Parathyroid adenoma (tissue), 2 donors: ENCODE measurements at regions not wholly inside any gene's neighbourhood (a gene's known extent, or its start where the extent isn't known, plus 50 kb on each side); places are given as distances from the start of the nearest gene placed in this dataset.

ENCODE experiments used
- H2AFZ ChIP-seq: fragments of 300-600 bp; sonication (generic); one replicate; pipeline ENCODE4 v1.7.0; 2017; ENCODE audit warnings: antibody characterized with exemption, mild to moderate bottlenecking
- H3K27ac ChIP-seq: fragments of 300-600 bp; sonication (generic); one replicate; pipeline ENCODE4 v1.7.0; 2017
- H3K27me3 ChIP-seq: fragments of 300-600 bp; sonication (generic); one replicate; pipeline ENCODE4 v1.7.0; 2017; ENCODE audit warnings: low read length; ENCODE audit not compliant: control insufficient read depth, insufficient read depth
- H3K36me3 ChIP-seq: fragments of 300-600 bp; sonication (generic); one replicate; pipeline ENCODE4 v1.7.0; 2017; ENCODE audit warnings: low read length; ENCODE audit not compliant: control insufficient read depth, insufficient read depth
- H3K4me1 ChIP-seq: fragments of 300-600 bp; sonication (generic); one replicate; pipeline ENCODE4 v1.7.0; 2017; ENCODE audit warnings: control low read depth
- H3K4me2 ChIP-seq: fragments of 300-600 bp; sonication (generic); one replicate; pipeline ENCODE4 v1.7.0; 2017; ENCODE audit warnings: low read length
- H3K4me3 ChIP-seq: fragments of 300-600 bp; sonication (generic); one replicate; pipeline ENCODE4 v1.7.0; 2017; ENCODE audit warnings: low read depth, low read length
- H3K79me2 ChIP-seq: fragments of 300-600 bp; sonication (generic); one replicate; pipeline ENCODE4 v1.7.0; 2017; ENCODE audit warnings: control low read depth
- H3K9ac ChIP-seq: fragments of 300-600 bp; sonication (generic); one replicate; pipeline ENCODE4 v1.7.0; 2017; ENCODE audit warnings: mild to moderate bottlenecking
- H3K9me3 ChIP-seq: fragments of 300-600 bp; sonication (generic); one replicate; pipeline ENCODE4 v1.7.0; 2017; ENCODE audit warnings: low read length; ENCODE audit not compliant: control insufficient read depth
- TF ChIP-seq, protein P1 (sequence below): fragments of 300-600 bp; sonication (generic); IDR thresholded peaks from one replicate; pipeline ENCODE4 v1.7.0; 2017; ENCODE audit warnings: antibody characterized with exemption, mild to moderate bottlenecking
- donor health status: primary hyperparathyroidism.

DNA sequence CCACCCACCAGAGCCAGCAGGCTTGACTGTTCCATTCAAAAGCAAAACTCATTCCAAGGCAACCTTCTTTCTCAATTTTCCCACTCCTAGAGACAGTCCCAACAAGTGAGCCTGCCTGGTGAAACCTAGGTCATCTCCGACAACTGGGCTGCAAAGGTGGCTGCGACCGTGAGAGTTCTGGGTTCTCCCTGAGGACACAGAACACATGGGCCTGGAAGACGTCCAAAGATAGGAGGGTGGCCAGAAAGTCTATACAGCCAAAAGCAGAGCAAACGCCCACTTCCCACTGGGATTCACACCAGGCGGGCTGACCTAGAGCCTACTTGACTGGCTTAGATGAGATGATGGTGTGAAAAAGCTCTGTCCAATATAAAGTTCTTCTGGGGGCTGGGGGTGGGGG lies 90.2 kb upstream of the GRIK3 start:
- no peaks in the 10 kb centered on the region for H3K79me2 ChIP-seq
- H3K36me3 ChIP-seq = no peaks in the 10 kb centered on the region
- H3K27ac ChIP-seq = no peak overlapping the region
- H2AFZ ChIP-seq = no peak overlapping the region
- no peak overlapping the region for H3K4me2 ChIP-seq
- H3K4me3 ChIP-seq = no peak overlapping the region
- H3K27me3 ChIP-seq = no peaks in the 10 kb centered on the region
- no peaks in the 10 kb centered on the region for H3K4me1 ChIP-seq
- TF ChIP-seq, protein P1, sequence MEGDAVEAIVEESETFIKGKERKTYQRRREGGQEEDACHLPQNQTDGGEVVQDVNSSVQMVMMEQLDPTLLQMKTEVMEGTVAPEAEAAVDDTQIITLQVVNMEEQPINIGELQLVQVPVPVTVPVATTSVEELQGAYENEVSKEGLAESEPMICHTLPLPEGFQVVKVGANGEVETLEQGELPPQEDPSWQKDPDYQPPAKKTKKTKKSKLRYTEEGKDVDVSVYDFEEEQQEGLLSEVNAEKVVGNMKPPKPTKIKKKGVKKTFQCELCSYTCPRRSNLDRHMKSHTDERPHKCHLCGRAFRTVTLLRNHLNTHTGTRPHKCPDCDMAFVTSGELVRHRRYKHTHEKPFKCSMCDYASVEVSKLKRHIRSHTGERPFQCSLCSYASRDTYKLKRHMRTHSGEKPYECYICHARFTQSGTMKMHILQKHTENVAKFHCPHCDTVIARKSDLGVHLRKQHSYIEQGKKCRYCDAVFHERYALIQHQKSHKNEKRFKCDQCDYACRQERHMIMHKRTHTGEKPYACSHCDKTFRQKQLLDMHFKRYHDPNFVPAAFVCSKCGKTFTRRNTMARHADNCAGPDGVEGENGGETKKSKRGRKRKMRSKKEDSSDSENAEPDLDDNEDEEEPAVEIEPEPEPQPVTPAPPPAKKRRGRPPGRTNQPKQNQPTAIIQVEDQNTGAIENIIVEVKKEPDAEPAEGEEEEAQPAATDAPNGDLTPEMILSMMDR = no peak
- H3K9ac ChIP-seq = no peak overlapping the region
- no peaks in the 10 kb centered on the region for H3K9me3 ChIP-seq

DNA sequence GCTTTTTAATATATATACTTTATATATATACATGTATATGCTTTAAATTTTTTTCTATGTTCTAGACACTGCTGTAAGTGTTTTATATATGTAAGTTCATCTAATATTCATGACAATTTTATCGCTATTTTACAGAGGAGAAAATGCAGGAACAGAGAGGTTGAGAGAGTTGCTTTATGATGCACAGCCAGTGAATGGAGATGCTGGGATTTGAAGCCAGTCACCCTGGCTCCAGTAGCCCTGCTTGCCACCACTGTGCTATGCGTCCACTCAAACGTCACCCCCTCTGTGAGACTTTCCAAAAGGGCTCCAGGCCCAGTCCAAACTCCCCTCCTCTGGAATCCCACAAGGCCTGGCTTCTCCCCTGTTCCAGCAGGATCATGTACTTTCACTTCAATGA lies 91.0 kb upstream of the GRIK3 start:
- Histone ChIP-seq H3K9me3 (no peaks in the 10 kb centered on the region), H3K4me2 (no peak overlapping the region), H2AFZ (no peak overlapping the region), H3K27me3 (no peaks in the 10 kb centered on the region), H3K4me3 (no peak overlapping the region), H3K9ac (no peak overlapping the region), H3K36me3 (no peaks in the 10 kb centered on the region), H3K27ac (no peak overlapping the region), H3K79me2 (no peaks in the 10 kb centered on the region), H3K4me1 (no peaks in the 10 kb centered on the region)
- TF ChIP-seq, protein P1 = no peak

DNA sequence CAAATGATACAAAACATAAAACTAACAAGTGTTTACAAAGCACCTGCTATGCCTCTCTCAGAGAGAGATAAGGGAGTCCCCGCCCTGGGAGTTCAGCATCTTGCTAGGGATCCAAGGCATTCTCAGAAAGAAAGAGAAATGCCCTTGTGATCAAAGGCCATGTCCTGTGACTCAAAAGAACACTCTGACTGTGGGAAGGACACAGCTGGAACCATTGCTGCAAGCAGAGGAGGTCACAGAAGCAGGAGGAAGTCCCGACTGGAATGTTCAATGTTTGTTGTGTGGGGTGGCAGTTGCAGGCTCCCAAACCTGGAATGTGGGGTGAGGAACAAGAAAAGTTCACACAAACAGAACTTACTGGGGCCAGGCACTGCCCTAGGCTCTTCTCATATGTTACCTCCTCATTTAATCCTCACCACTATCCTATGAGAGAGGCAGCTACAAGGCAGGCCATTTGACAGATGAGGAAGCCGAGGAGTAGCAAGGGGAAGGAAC lies 93.0 kb upstream of the GRIK3 start:
- Histone ChIP-seq H3K4me3 (no peak overlapping the region), H3K4me2 (no peak overlapping the region), H3K79me2 (no peaks in the 10 kb centered on the region), H3K27ac (no peak overlapping the region), H3K36me3 (no peaks in the 10 kb centered on the region), H3K27me3 (no peaks in the 10 kb centered on the region), H3K9ac (no peak overlapping the region), H2AFZ (no peak overlapping the region), H3K9me3 (no peaks in the 10 kb centered on the region), H3K4me1 (no peaks in the 10 kb centered on the region)
- TF ChIP-seq, protein P1 = no peak

DNA sequence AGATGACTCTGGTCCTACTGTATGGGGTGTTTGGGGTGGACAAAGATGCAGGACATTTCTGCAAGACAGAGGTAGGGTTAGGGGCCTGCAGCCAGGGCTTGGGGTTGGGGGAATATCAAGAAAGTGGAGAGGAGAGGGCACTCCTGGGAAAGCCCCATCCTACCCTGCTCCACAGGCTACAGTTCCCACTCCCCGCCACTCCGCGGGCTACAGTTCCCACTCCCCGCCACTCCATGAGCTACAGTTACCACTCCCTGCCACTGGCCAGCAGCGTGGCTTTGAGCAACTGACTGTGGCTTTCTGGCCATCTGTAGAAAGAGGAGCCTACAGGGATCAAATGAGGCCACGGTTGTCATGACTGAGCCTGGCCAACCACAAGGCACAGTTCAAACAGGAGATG lies 93.8 kb upstream of the GRIK3 start:
- no peaks in the 10 kb centered on the region for H3K79me2 ChIP-seq
- no peaks in the 10 kb centered on the region for H3K9me3 ChIP-seq
- no peaks in the 10 kb centered on the region for H3K27me3 ChIP-seq
- H3K36me3 ChIP-seq = no peaks in the 10 kb centered on the region
- H3K4me2 ChIP-seq = no peak overlapping the region
- H3K9ac ChIP-seq = no peak overlapping the region
- H3K4me1 ChIP-seq = no peaks in the 10 kb centered on the region
- H3K27ac ChIP-seq = no peak overlapping the region
- H3K4me3 ChIP-seq = no peak overlapping the region
- H2AFZ ChIP-seq = no peak overlapping the region
- TF ChIP-seq, protein P1 = no peak

DNA sequence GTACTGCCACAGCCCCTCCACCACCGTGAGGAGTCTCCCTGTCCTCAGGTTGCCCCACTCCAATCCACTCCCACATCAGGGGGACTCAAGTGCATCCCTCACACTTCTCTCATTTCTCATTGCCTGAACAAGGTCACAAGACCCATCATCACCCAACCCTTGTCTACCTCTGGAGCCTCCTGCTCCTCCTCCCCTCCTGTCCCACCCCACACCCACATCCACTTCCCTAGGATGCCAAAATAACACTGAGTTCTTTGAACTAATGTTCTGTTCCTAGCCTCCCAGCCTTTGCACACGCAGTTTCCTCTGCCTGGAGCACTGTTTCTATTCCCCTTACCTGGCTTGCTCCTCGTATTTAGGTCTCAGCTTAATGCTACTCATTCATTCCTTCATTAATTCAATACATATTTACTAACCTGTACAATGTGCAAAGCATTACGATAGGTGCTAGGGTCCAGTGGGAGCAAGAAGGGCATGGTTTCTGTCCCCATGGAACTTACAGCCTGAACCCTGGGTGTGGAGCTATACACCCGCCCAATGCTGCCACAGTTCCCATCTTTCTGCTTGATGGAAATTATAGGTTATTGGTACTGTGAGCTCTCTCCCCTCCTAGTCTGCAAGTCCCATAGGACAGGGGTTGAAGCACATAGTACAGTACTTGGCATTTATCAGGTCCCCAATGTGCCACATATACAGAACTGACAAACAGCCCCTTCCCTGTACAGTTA lies 96.1 kb upstream of the GRIK3 start:
- no peak overlapping the region for H3K9ac ChIP-seq
- no peaks in the 10 kb centered on the region for H3K36me3 ChIP-seq
- H3K4me3 ChIP-seq = no peak overlapping the region
- H2AFZ ChIP-seq = no peak overlapping the region
- no peaks in the 10 kb centered on the region for H3K9me3 ChIP-seq
- no peaks in the 10 kb centered on the region for H3K4me1 ChIP-seq
- no peak overlapping the region for H3K27ac ChIP-seq
- TF ChIP-seq, protein P1 = no peak
- no peak overlapping the region for H3K4me2 ChIP-seq
- no peaks in the 10 kb centered on the region for H3K79me2 ChIP-seq
- no peaks in the 10 kb centered on the region for H3K27me3 ChIP-seq
